Body of pancreas (tissue), 4 donors: ENCODE measurements at regions not wholly inside any gene's neighbourhood (a gene's known extent, or its start where the extent isn't known, plus 50 kb on each side); places are given as distances from the start of the nearest gene placed in this dataset.

Experiments used
- CTCF ChIP-seq, 7 experiments: fragments of 450-650 bp in 4 of 7; fragments of 200-600 bp in 3 of 7; sonication (generic) in 3 of 7; IDR thresholded peaks; one replicate each; pipeline ENCODE4 v1.5.1; 2016 to 2019; ENCODE audit warnings: antibody characterized with exemption in 7 of 7
- POLR2A ChIP-seq, 3 donors: fragments of 450-650 bp; IDR thresholded peaks; one replicate each; pipeline ENCODE4 v1.6.1; 2016; ENCODE audit warnings: antibody characterized with exemption in 3 of 3, mild to moderate bottlenecking in 2 of 3

GRCh38 chr7:113800826-113801225 is 118.0 kb downstream of the PPP1R3A start:
- TF ChIP-seq CTCF (IDR thresholded peaks at IDR 0.05) (no peak), POLR2A (IDR thresholded peaks at IDR 0.05) (no peak)
